GM13976 (cell line): ENCODE measurements at regions not wholly inside any gene's neighbourhood (a gene's known extent, or its start where the extent isn't known, plus 50 kb on each side); places are given as distances from the start of the nearest gene placed in this dataset.
"Not testable (repeated sequence)": the region's sequence is repeated elsewhere in the genome, so short reads cannot be mapped to it uniquely, and the experiment has no call there.

Experiments used
- DNase-seq: peaks from one replicate; pipeline ENCODE4 v3.0.0; 2012; ENCODE audit warnings: low spot score
- in situ Hi-C: fragments of 300-500 bp; cut with MboI; formaldehyde crosslinking; loops from one replicate; pipeline ENCODE4 v1.12.0; 2022; ENCODE audit warnings: low sequenced_read_pairs, mixed read lengths, inconsistent platforms; ENCODE audit not compliant: unreplicated experiment
- TF ChIP-seq, protein P1 (sequence below): IDR thresholded peaks from 2 replicates; pipeline ENCODE4 v1.5.1; 2012; ENCODE audit warnings: borderline replicate concordance, mild to moderate bottlenecking; ENCODE audit not compliant: insufficient read depth; ENCODE audit errors: extremely low read depth, missing control alignments, control extremely low read depth

- TF ChIP-seq, protein P1, sequence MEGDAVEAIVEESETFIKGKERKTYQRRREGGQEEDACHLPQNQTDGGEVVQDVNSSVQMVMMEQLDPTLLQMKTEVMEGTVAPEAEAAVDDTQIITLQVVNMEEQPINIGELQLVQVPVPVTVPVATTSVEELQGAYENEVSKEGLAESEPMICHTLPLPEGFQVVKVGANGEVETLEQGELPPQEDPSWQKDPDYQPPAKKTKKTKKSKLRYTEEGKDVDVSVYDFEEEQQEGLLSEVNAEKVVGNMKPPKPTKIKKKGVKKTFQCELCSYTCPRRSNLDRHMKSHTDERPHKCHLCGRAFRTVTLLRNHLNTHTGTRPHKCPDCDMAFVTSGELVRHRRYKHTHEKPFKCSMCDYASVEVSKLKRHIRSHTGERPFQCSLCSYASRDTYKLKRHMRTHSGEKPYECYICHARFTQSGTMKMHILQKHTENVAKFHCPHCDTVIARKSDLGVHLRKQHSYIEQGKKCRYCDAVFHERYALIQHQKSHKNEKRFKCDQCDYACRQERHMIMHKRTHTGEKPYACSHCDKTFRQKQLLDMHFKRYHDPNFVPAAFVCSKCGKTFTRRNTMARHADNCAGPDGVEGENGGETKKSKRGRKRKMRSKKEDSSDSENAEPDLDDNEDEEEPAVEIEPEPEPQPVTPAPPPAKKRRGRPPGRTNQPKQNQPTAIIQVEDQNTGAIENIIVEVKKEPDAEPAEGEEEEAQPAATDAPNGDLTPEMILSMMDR, result no peak
- in situ Hi-C loops, result no loop called here
- DNase-seq, result no peak
Measured at GRCh38 chr2:237232166-237232565, 146.5 kb downstream of the COPS8 start.

GRCh38 chr2:237234268-237234667, 148.6 kb downstream of the COPS8 start:
- DNase-seq, result no peak
- in situ Hi-C loops, result no loop called here
- TF ChIP-seq, protein P1, result no peak

DNA sequence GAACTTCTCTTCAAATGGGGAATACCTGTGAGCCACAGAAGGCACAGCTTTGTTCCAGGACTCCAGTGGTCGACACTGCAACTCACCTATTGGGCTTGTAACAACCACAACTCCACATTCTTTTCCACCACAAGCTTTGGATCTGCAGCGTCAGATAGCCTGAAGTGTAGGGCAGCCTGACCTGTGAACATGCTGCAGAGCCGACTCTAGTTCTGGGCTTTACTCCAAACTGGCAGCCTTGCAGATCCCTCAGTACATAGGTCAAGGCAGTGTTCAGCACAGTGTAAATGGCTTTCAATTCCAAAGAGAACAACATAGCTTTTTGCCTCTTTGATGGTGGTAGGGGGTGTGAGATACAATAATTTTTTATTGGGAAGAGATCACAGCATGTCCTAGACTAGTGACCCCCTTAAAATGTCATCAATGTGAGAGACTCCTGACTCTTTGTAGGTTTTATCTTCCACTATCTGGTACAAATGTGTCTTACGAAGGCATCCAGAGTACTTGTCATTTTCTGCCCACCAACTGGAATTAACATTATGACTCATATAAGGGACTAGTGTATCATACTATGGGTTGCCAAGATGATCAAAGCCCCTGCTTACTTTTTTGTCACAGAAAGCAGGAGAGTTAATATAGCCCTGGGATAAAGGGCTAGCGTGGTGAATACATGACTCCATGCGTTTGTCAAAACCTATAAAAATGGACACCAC, 149.8 kb downstream of the COPS8 start:
- in situ Hi-C loops, result no loop called here
- TF ChIP-seq, protein P1, result no peak
- no peak for DNase-seq

DNA sequence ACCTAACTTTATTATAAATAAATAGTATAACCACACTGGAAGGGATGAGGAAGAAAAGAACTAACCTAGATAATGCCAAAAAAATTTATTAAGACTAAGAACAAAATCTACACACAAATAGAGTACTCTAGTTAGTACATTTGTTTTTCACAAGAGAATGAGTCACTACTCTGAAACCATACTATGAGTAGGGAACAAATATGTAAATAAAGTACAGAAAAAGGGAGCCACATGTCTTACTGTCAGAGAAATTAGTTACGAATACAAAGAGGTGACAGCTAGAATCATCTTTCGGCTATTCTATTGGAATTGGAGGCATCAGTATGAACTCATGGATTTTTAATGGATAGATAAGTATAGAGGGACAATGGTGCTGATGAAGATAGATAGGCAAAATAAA, 150.5 kb downstream of the COPS8 start:
- TF ChIP-seq, protein P1, result no peak
- no peak for DNase-seq
- in situ Hi-C loops, result no loop called here

- DNase-seq, result no peak
- TF ChIP-seq, protein P1, result no peak
- in situ Hi-C loops, result no loop called here
Measured at GRCh38 chr2:237238249-237238648, 152.6 kb downstream of the COPS8 start.

DNA sequence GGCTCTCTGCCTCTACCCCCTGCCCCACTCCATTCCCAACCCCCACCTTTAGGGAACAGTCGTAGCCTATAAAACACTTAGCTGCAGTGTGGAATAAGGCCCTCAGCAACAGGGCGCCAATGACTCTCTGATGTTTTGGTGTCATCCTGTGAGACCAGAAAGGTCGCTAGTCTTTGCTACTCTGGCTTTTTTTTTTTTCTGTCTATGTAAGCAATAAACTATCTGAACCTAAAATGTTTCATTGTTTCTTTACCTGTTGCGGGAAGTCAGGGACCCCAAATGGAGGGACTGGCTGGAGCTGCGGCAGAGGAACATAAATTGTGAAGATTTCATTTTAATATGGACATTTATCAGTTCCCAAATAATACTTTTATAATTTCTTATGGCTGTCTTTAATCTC, 154.6 kb downstream of the COPS8 start:
- TF ChIP-seq, protein P1, result no peak
- DNase-seq, result no peak
- in situ Hi-C loops, result no loop called here

DNA sequence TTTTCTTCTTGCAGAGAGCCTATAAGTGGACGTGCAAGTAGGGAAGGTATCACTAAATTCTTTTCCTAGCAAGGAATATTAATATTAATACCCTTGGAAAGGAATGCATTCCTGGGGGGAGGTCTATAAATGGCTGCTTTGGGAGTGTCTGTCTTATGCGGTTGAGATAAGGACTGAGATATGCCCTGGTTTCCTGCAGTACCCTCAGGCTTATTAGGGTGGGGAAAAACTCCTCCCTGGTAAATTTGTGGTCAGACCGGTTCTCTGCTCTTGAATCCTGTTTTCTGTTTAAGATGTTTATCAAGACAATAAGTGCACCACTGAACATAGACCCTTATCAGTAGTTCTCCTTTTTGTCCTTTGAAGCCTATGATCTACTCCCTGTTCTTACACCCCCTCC, 155.2 kb downstream of the COPS8 start:
- in situ Hi-C loops, DNase-seq: not testable (repeated sequence)
